Brain microvascular endothelial cell (primary cell): ENCODE measurements at regions not wholly inside any gene's neighbourhood (a gene's known extent, or its start where the extent isn't known, plus 50 kb on each side); places are given as distances from the start of the nearest gene placed in this dataset.
A peak's percentile ranks its signal among the peaks of the same experiment; 100 is the strongest.

Experiments used
- DNase-seq: peaks from one replicate; pipeline ENCODE4 v3.0.0-alpha.2; 2020
- H3K27ac ChIP-seq: fragments of 250-450 bp; sonication (Bioruptor Pico); 2 replicates; pipeline ENCODE4 v1.5.1; 2020; ENCODE audit warnings: mild to moderate bottlenecking, moderate library complexity
- H3K27me3 ChIP-seq: fragments of 250-450 bp; sonication (Bioruptor Pico); replicated peaks from 2 replicates; pipeline ENCODE4 v1.5.1; 2020; ENCODE audit warnings: mild to moderate bottlenecking
- H3K36me3 ChIP-seq: fragments of 250-450 bp; sonication (Bioruptor Pico); replicated peaks from 2 replicates; pipeline ENCODE4 v1.5.1; 2020; ENCODE audit warnings: mild to moderate bottlenecking
- H3K4me3 ChIP-seq: 2 replicates; pipeline ENCODE4 v1.5.1; 2011; ENCODE audit warnings: low read depth, mild to moderate bottlenecking, control low read depth, low read length, moderate library complexity
- CTCF ChIP-seq: IDR thresholded peaks from 2 replicates; pipeline ENCODE4 v1.5.1; 2011; ENCODE audit warnings: low read depth, mild to moderate bottlenecking, moderate library complexity, low read length, control low read depth, inconsistent platforms; ENCODE audit errors: missing control alignments
- in situ Hi-C: cut with HindIII; loops from 2 replicates; pipeline ENCODE4 v1.10.0; 2017; ENCODE audit warnings: low sequenced_read_pairs, low pct_ligation_motif_present

- Histone ChIP-seq H3K4me3 (no peak overlapping the region), H3K27me3 (no peaks in the 10 kb centered on the region), H3K36me3 (no peaks in the 10 kb centered on the region), H3K27ac (no peak overlapping the region)
- in situ Hi-C loops, result no loop called here
- DNase-seq, result no peak
- TF ChIP-seq CTCF, result no peak
These were observed 92.7 kb upstream of the AKR1E2 start for GRCh38 chr10:4733150-4733842.

GRCh38 chr10:4730998-4731397 lies 95.0 kb upstream of the AKR1E2 start:
- in situ Hi-C loops, result no loop called here
- TF ChIP-seq CTCF, result no peak
- Histone ChIP-seq H3K36me3 (no peaks in the 10 kb centered on the region), H3K27ac (no peak overlapping the region), H3K27me3 (no peaks in the 10 kb centered on the region), H3K4me3 (no peak overlapping the region)
- no peak for DNase-seq

- peak overlapping the region; percentile 83 for H3K27ac ChIP-seq
- no peaks in the 10 kb centered on the region for H3K27me3 ChIP-seq
- TF ChIP-seq CTCF, result no peak
- H3K36me3 ChIP-seq, result no peaks in the 10 kb centered on the region
- in situ Hi-C loops, result no loop called here
- no peak for DNase-seq
- no peak overlapping the region for H3K4me3 ChIP-seq
These were observed 99.9 kb upstream of the AKR1E2 start for GRCh38 chr10:4725917-4726606.

- no peaks in the 10 kb centered on the region for H3K36me3 ChIP-seq
- no peak for TF ChIP-seq CTCF
- no peak overlapping the region for H3K4me3 ChIP-seq
- H3K27ac ChIP-seq, result no peak overlapping the region
- in situ Hi-C loops, result no loop called here
- H3K27me3 ChIP-seq, result no peaks in the 10 kb centered on the region
- no peak for DNase-seq
These were observed 102.1 kb upstream of the AKR1E2 start for GRCh38 chr10:4723860-4724259.

GRCh38 chr10:4721999-4722753 lies 103.8 kb upstream of the AKR1E2 start:
- Histone ChIP-seq H3K36me3 (no peaks in the 10 kb centered on the region), H3K27ac (peak overlapping the region; percentile 1), H3K4me3 (no peak overlapping the region), H3K27me3 (no peaks in the 10 kb centered on the region)
- DNase-seq, result peak; percentile 24
- TF ChIP-seq CTCF, result no peak
- in situ Hi-C loops, result no loop called here
